NCI-H2107 treated with DMSO at 0.1 percent for 48 hours (cell line): ENCODE measurements at regions not wholly inside any gene's neighbourhood (a gene's known extent, or its start where the extent isn't known, plus 50 kb on each side); places are given as distances from the start of the nearest gene placed in this dataset.
A peak's percentile ranks its signal among the peaks of the same experiment; 100 is the strongest.

ENCODE experiments used
- DNase-seq: peaks from one replicate; lab custom pipeline; 2025; ENCODE audit not compliant: unreplicated experiment; lab: John Stamatoyannopoulos, UW

- no peak for DNase-seq
These were observed 179.0 kb downstream of the ADGRA3 start for GRCh38 chr4:22336822-22337221.

GRCh38 chr4:22334155-22334554, 181.7 kb downstream of the ADGRA3 start:
- no peak for DNase-seq

GRCh38 chr4:22324422-22324821, 191.4 kb downstream of the ADGRA3 start:
- no peak for DNase-seq

DNA sequence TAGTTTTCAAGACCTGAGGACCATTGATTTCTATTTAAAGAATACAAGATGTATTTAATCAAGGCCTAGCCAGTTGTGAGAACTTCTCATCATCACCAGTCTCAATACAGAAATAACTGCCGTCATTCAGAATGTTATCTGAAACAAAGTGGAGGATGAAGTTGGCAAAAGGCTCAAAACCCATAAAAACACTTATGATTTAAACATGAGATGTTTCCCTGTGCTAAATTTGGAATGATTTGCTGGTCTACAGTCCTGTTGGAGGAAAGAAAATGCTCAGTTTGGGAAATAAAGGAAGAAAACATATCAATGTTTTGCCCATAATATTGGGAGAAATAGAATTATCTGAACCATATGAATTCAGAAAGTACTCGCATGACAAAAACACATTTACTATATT, 192.2 kb downstream of the ADGRA3 start:
- no peak for DNase-seq

- no peak for DNase-seq
These were observed 192.9 kb downstream of the ADGRA3 start for GRCh38 chr4:22322996-22323395.

- DNase-seq, result no peak
These were observed 200.2 kb downstream of the ADGRA3 start for GRCh38 chr4:22315628-22316027.

GRCh38 chr4:22313976-22314375, 201.9 kb downstream of the ADGRA3 start:
- DNase-seq, result no peak

- no peak for DNase-seq
These were observed 203.8 kb downstream of the ADGRA3 start for GRCh38 chr4:22312113-22312512.

DNA sequence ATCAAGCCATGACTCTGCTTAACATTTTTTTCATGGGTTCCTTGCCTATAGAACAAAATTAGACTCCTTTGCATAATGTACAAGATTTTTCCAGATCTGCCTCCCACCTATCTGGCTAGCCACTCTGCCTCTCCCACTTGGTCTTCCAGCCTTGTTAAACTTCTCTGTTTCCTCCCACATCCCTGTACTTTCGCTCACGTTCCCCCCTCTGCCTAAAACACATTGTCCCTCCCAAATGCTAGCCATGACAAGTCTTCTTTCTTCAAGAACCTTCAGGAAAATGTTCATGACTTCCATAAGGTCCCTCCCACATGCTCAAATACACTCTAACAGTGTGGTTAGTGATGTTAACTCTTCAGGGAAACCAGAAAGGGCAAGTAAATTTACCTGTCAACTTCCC, 214.6 kb downstream of the ADGRA3 start:
- DNase-seq, result no peak

GRCh38 chr4:22299678-22300077, 216.2 kb downstream of the ADGRA3 start:
- no peak for DNase-seq

- DNase-seq, result no peak
These were observed 228.2 kb downstream of the ADGRA3 start for GRCh38 chr4:22287631-22288030.

- peak; percentile 13 for DNase-seq
These were observed 247.4 kb downstream of the ADGRA3 start for GRCh38 chr4:22268350-22269025.

GRCh38 chr4:22264261-22264660, 251.6 kb downstream of the ADGRA3 start:
- DNase-seq, result no peak

- no peak for DNase-seq
These were observed 262.4 kb downstream of the ADGRA3 start for GRCh38 chr4:22253431-22253830.

DNA sequence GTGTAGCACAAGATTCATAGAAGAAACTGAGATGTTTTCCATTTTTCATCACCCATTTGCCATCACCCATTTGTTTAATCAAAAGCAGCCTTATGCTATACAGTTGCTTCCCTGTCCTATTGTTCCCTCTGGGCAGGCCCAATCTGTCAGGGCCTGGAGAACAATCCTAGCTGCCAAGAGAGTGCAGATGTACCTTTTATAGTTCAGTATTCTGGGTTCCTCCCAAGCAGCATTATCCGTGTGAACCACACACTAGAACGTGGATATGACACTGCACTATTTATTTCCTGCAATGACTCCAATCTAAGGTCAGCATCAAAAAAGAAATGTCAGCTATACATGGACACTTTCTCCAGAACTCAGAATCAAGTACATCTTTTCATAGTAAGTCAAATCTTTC, 269.0 kb downstream of the ADGRA3 start:
- DNase-seq, result no peak

GRCh38 chr4:22245294-22245693, 270.6 kb downstream of the ADGRA3 start:
- DNase-seq, result no peak

DNA sequence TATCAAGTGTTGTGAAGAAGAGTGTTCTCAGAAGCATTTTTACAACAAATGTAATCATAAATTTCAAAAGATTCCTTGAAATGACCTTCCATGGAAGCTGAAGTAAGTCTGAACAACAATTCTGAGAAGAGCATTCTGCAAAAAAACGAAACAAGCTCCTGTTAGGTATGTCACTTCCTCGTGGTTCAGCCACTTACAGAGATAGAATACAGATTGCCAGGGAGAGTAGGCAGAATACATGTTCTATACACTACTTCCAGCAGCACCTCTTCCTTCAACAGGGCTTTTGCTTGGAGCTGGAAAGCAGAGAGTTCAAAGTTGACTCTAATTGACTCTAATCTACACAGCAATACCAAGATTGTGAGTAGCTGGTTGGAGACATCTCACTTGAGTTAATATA, 274.5 kb downstream of the ADGRA3 start:
- no peak for DNase-seq

- DNase-seq, result no peak
These were observed 275.1 kb downstream of the ADGRA3 start for GRCh38 chr4:22240814-22241213.

GRCh38 chr4:22238742-22239141, 277.1 kb downstream of the ADGRA3 start:
- DNase-seq, result no peak

GRCh38 chr4:22237846-22238494, 277.9 kb downstream of the ADGRA3 start:
- DNase-seq, result no peak

- no peak for DNase-seq
These were observed 278.6 kb downstream of the ADGRA3 start for GRCh38 chr4:22237155-22237751.

DNA sequence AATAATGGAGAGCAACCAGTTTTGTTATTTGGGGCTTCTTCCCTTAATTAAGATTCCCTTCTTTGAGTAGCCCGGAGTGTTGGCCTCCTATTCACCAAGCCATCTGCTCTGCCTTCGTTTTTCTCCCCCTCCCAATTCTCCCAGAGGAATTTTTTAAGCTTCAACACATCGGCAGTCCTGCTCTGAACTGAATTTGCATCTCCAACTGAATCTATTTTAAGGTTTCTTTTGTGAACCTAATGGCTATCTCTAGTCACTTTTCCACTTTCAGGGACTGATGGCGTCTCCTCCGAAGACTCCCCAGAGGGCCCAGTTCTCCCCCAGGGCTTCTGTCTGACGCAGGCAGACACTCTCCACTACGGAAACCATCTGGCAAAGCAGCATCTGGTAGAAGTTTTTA, 280.2 kb downstream of the ADGRA3 start:
- DNase-seq, result no peak

DNA sequence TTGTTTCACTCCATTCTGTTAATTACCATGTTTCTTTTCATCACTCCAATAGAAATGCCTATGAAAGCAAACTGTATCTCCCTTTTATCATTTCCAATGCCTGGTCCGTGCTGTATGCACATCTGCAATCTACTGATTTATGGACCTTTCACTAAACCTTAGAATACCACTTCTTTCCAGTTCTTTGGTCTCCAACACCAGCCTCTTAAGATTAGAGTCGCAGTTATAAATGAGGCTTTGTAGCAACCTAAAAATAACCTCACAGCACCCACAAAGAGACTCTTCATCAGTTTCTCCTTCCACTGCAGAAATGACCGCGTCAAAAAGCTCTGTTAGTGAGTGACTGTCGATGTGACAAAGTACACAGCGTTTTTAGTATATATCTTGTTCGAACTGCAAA, 282.6 kb downstream of the ADGRA3 start:
- DNase-seq, result no peak
